GM18861 (cell line): ENCODE measurements at regions not wholly inside any gene's neighbourhood (a gene's known extent, or its start where the extent isn't known, plus 50 kb on each side); places are given as distances from the start of the nearest gene placed in this dataset.
"Not testable (repeated sequence)": the region's sequence is repeated elsewhere in the genome, so short reads cannot be mapped to it uniquely, and the experiment has no call there.

Source experiments
- ATAC-seq: cut with Tn5 transposase; IDR thresholded peaks from one replicate; pipeline ENCODE4 v1.9.1; 2021; ENCODE audit not compliant: unreplicated experiment

GRCh38 chr12:83642205-83642604 lies 955.5 kb downstream of the TMTC2 start:
- no peak for ATAC-seq

GRCh38 chr12:83641789-83642188 lies 955.1 kb downstream of the TMTC2 start:
- no peak for ATAC-seq

GRCh38 chr12:83634726-83635267 lies 948.1 kb downstream of the TMTC2 start:
- no peak for ATAC-seq

- ATAC-seq, result no peak
Measured at GRCh38 chr12:83630526-83630925, 943.8 kb downstream of the TMTC2 start.

- ATAC-seq, result no peak
Measured at GRCh38 chr12:83629931-83630330, 943.2 kb downstream of the TMTC2 start.

GRCh38 chr12:83622205-83622604 lies 935.5 kb downstream of the TMTC2 start:
- no peak for ATAC-seq

- ATAC-seq, result no peak
Measured at GRCh38 chr12:83619973-83620372, 933.3 kb downstream of the TMTC2 start.

GRCh38 chr12:83615152-83615551 lies 928.4 kb downstream of the TMTC2 start:
- ATAC-seq, result no peak

GRCh38 chr12:83613586-83614110 lies 926.9 kb downstream of the TMTC2 start:
- no peak for ATAC-seq

GRCh38 chr12:83603106-83603505 lies 916.4 kb downstream of the TMTC2 start:
- no peak for ATAC-seq

GRCh38 chr12:83575326-83575725 lies 888.6 kb downstream of the TMTC2 start:
- ATAC-seq, result no peak

GRCh38 chr12:83574142-83574541 lies 887.4 kb downstream of the TMTC2 start:
- ATAC-seq, result no peak

GRCh38 chr12:83573671-83574070 lies 887.0 kb downstream of the TMTC2 start:
- no peak for ATAC-seq

GRCh38 chr12:83559650-83560049 lies 872.9 kb downstream of the TMTC2 start:
- no peak for ATAC-seq

GRCh38 chr12:83556040-83556439 lies 869.3 kb downstream of the TMTC2 start:
- not testable (repeated sequence) for ATAC-seq

GRCh38 chr12:83541446-83541845 lies 854.7 kb downstream of the TMTC2 start:
- no peak for ATAC-seq

GRCh38 chr12:83538361-83538965 lies 851.8 kb downstream of the TMTC2 start:
- ATAC-seq, result no peak

GRCh38 chr12:83537428-83538053 lies 850.8 kb downstream of the TMTC2 start:
- no peak for ATAC-seq

- no peak for ATAC-seq
Measured at GRCh38 chr12:83536496-83536895, 849.8 kb downstream of the TMTC2 start.

- ATAC-seq, result no peak
Measured at GRCh38 chr12:83528571-83528970, 841.9 kb downstream of the TMTC2 start.

- ATAC-seq, result no peak
Measured at GRCh38 chr12:83527810-83528209, 841.1 kb downstream of the TMTC2 start.

- ATAC-seq, result no peak
Measured at GRCh38 chr12:83515306-83516026, 828.8 kb downstream of the TMTC2 start.
